HG03103 (cell line): ENCODE measurements at regions not wholly inside any gene's neighbourhood (a gene's known extent, or its start where the extent isn't known, plus 50 kb on each side); places are given as distances from the start of the nearest gene placed in this dataset.

Experiments used
- ATAC-seq: cut with Tn5 transposase; IDR thresholded peaks from one replicate; pipeline ENCODE4 v1.9.1; 2021; ENCODE audit warnings: low read depth; ENCODE audit not compliant: unreplicated experiment

DNA sequence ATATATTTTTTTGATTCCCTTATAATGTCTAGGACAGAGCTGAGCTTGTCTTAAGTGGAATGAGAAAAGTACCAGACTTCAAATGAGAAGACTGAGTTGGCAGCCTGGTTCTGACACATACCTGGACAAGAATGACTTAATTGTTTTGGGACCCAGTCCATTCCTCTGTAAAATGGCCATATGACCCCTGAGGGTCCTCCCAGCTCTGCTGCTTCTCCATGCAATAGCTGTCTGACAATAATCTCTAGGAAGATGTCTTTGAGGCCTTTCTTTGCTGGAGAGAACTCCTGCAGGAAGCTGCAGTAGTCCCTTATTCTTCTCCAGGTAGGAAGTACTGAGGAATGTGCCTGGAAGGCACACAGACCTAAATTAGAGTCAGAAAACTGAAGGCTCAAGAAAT is 55.9 kb upstream of the SLIT3 start:
- ATAC-seq: no peak

- no peak for ATAC-seq
Measured at GRCh38 chr5:169356181-169356580, 55.2 kb upstream of the SLIT3 start.

DNA sequence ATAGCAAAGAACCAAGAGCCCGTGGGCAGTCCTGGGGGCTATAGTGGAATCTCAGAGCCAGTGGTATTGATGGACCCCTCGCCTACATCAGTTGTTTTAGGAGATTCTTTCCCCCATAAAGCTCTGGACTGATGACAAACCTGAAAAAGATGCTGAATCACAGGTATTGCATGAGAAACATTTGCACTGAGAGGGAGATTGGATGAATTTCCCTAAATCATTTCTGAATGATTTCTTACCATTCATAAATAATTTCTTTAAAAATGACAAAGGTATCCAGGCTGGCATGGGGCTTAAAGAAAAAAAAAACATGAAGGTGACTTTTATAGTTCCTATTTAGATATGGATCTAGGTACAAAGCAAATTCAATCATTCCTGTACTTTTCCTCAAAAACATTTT is 54.0 kb upstream of the SLIT3 start:
- no peak for ATAC-seq

DNA sequence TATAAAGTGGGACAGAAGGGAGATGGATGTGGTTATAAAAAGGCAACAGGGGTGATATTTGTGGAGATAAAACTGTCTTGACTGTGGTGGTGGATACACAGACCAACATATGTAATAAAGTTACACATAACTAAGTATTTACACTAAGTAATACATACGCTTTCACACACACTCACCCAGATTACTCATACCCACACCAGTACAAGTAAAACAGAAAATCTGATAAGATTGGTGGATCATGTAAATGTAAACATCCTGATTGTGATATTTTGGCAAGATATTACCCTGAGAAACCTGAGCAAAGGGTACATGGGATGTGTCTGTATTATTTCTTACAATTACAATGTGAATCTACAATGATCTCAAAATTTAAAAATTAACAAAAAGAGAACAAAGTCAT is 53.3 kb upstream of the SLIT3 start:
- ATAC-seq: no peak

- no peak for ATAC-seq
Measured at GRCh38 chr5:169352901-169353300, 52.0 kb upstream of the SLIT3 start.

GRCh38 chr5:169351721-169352120 is 50.8 kb upstream of the SLIT3 start:
- no peak for ATAC-seq

- ATAC-seq: no peak
Measured at GRCh38 chr5:169350759-169351240, 49.9 kb upstream of the SLIT3 start.
